KOPT-K1 (cell line): ENCODE measurements at regions not wholly inside any gene's neighbourhood (a gene's known extent, or its start where the extent isn't known, plus 50 kb on each side); places are given as distances from the start of the nearest gene placed in this dataset.
"Not testable (repeated sequence)": the region's sequence is repeated elsewhere in the genome, so short reads cannot be mapped to it uniquely, and the experiment has no call there.

Source experiments
- H3K27ac ChIP-seq: fragments of 200-600 bp; sonication (generic); 2 replicates; pipeline ENCODE4 v1.5.1; 2016; ENCODE audit warnings: antibody characterized with exemption, mild to moderate bottlenecking, low read depth, low read length; ENCODE audit not compliant: poor library complexity, severe bottlenecking
- H3K36me3 ChIP-seq: fragments of 200-600 bp; sonication (generic); 2 replicates; pipeline ENCODE4 v1.5.1; 2017; ENCODE audit warnings: antibody characterized with exemption, mild to moderate bottlenecking, low read length, moderate library complexity; ENCODE audit not compliant: insufficient read depth
- H3K9me3 ChIP-seq: fragments of 200-600 bp; sonication (generic); 2 replicates; pipeline ENCODE4 v1.5.1; 2017; ENCODE audit warnings: antibody characterized with exemption, low read length, mild to moderate bottlenecking; ENCODE audit not compliant: insufficient read depth, poor library complexity, severe bottlenecking

DNA sequence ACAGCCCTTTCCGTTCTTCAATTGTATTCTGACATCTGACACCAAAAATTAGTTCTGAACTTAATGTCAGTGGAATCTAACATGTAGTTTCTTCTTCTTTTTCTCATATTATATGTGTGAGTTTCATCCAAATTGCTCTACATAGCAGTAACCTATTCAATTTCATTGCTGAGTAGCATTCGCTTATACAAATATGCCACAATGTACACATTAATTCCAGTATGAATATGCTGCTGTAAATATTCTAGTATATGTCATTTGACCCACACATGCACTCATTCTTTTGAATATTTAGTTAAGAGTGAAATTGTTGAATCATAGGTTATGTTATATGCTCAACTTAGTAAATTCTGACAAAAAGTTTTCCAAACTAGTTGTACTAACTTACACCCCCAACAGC, 550.9 kb downstream of the CHSY3 start:
- Histone ChIP-seq H3K36me3 (no peaks in the 10 kb centered on the region), H3K27ac (no peak overlapping the region), H3K9me3 (peaks cover 5% of the 10 kb centered on the region)

DNA sequence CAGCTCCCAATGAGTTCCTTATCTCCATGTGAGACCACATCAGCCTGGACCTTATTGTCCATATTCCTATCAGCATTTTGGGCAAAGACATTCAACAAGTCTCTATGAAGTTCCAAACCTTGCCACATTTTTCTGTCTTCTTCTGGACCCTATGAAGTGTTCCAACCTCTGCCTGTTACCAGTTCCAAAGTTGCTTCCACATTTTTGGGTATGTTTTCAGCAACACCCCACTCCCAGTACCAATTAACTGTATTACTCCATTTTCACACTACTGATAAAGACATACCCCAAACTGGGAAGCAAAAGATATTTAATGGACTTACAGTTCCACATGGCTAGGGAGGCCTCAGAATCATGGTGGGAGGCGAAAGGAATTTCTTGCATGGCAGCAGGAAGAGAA, 548.5 kb downstream of the CHSY3 start:
- Histone ChIP-seq H3K27ac (no peak overlapping the region), H3K36me3 (no peaks in the 10 kb centered on the region), H3K9me3 (peaks cover 5% of the 10 kb centered on the region)

DNA sequence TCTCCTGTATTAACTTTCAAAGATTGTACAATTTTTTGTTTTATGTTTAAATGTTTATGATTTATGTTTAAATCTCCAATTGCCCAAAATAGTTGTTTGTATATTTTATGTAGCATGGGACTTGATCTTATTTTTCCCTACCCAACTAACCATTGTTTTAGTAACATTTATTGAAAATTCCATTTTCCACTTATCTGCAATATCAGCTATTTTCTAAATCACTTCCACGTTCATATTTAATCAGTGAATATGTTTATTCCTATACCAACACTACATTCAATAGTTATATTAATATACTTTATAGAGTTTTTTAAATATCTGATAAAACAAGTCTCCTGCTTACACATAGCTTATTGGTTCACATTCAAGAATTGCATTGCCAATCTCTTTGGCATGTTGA, 532.2 kb downstream of the CHSY3 start:
- peaks cover 8% of the 10 kb centered on the region for H3K9me3 ChIP-seq
- H3K36me3 ChIP-seq: no peaks in the 10 kb centered on the region
- no peak overlapping the region for H3K27ac ChIP-seq

DNA sequence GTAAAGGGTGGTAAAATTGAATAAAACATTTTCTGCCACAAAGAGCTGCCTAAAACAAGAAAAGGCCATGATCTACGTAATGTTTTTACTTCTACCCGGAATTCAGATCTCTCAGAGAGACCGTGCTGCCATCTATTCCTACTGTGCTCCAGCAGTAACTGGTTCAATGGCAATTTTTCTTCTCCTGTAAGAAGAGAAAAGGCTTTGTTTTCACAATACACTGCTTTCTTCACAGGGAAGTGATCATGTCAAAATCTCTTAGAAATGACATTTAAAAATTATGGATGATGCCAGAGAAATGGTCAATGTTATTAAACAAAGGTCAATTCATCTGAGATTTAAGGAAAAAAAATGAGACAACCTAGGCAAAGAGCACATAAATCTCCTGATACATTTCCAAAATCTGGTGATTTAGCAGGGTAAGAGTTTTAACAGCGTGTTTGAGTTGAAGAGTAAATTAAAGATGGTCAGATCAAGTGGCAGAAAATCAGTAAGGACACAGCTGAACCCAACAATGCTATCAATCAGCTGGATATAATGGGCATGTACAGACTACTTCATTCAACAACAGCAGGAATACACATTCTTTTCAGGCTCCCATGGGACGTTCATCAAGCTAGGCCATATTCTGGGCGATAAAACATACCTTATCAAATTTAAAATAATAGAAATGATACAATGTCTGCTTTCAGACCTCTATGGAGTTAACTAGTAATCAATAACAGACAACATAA, 523.1 kb downstream of the CHSY3 start:
- H3K36me3 ChIP-seq: no peaks in the 10 kb centered on the region
- no peaks in the 10 kb centered on the region for H3K9me3 ChIP-seq
- no peak overlapping the region for H3K27ac ChIP-seq

DNA sequence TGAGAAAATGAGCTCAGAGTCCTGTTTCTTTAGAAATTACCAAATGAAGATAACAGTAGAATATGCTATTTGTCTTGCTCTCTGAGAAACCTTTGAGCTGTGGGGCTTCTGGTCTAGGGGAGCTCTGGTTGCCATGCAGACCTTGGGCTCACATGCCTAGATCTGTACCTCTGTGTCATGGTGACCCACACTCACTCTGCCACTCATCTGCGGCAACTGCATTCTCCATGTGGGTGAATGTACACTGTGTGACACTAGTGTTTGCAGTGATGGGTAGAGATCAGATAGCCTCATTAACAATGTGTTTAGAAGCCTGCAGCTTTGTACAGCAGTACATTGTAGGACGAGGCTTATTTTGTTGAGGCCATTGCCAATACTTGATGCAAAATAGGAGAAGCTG, 521.2 kb downstream of the CHSY3 start:
- Histone ChIP-seq H3K36me3 (no peaks in the 10 kb centered on the region), H3K9me3 (no peaks in the 10 kb centered on the region), H3K27ac (no peak overlapping the region)

DNA sequence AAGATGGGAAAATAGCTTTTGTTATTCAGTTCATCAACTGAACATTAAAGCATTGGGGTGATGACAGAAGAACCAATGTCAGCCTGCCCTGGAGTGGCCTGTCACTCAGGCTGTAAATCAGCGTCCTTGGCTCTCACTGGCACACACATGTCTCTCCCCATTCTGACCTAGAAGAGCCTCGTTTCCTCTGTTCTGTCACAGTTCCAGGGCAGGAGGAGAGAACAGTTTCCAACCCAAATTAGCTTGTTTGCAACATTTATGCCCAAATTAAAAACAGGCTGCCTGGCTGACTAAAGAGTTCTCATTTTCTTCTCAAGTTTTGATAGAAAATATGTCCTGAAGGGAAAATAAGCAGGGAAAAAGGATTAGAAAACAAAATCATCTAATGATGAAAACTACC, 520.1 kb downstream of the CHSY3 start:
- Histone ChIP-seq H3K36me3 (no peaks in the 10 kb centered on the region), H3K27ac (no peak overlapping the region), H3K9me3 (no peaks in the 10 kb centered on the region)

DNA sequence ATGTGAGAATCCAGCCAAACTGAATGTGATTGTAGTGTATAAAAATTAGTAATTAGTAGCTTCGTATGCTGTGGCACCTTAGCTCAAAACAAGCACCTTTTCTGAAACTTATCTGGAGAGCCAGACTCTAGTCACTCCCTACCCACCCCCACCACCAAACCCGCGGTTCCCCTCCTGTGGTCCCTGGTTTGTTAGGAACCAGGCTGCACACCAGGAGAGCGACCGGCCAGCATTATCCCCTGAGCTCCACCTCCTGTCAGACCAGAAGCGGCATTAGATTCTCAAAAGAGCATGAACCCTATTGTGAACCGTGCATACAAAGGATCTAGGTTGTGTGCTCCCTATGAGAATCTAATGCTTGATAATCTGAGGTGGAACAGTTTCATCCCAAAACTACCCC, 498.6 kb downstream of the CHSY3 start:
- Histone ChIP-seq H3K27ac (no peak overlapping the region), H3K9me3 (no peaks in the 10 kb centered on the region), H3K36me3 (no peaks in the 10 kb centered on the region)

DNA sequence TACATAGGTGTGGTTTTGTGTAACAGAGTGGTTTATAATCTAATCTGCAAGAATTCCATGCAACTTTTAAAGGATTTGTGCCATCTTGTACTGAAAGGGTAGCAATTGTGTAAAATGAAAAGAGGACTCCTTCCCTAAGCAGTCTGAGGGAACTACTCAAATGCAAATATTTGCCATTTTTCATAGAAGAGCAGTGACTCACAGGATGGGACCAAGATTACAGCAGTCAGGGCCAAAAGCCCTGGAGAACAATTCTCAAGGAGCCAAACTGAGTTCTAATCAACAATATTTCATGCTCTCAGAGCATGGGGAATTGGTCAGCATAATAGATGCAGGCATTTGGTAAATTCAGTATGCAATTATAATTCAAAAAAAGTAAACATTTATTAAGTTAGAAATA, 495.8 kb downstream of the CHSY3 start:
- Histone ChIP-seq H3K27ac (no peak overlapping the region), H3K9me3 (no peaks in the 10 kb centered on the region), H3K36me3 (no peaks in the 10 kb centered on the region)

DNA sequence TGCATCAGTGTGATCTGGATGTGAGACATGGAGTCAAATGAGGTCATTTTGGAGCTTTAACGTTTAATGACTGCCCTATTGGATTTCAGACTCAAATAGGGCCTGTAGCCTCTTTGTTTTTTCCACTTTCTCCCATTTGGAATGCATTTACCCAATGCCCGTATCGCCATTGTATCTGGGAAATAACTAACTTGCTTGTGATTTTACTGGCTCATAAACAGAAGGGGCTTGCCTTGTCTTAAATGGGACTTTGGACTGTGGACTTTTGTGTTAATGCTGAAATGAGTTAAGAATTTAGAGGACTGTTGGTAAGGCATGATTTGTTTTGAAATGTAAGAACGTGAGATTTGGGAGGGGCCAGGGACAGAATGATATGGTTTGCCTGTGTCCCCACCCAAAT, 494.6 kb downstream of the CHSY3 start:
- Histone ChIP-seq H3K36me3 (no peaks in the 10 kb centered on the region), H3K27ac (no peak overlapping the region), H3K9me3 (no peaks in the 10 kb centered on the region)

DNA sequence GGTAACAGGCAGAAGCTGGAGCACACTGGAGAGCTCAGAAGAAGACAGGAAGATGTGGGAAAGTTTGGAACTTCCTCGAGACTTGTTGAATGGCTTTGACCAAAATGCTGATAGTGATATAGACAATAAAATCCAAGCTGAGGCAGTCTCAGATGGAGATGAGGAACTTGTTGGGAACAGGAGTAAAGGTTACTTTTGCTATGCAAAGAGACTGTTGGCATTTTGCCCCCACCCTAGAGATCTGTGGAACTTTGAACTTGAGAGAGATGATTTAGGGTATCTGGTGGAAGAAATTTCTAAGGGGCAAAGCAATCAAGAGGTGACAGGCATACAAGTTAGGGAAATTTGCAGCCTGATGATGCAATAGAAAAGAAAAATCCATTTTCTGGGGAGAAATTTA, 493.5 kb downstream of the CHSY3 start:
- H3K27ac ChIP-seq, H3K36me3 ChIP-seq, H3K9me3 ChIP-seq: not testable (repeated sequence)

DNA sequence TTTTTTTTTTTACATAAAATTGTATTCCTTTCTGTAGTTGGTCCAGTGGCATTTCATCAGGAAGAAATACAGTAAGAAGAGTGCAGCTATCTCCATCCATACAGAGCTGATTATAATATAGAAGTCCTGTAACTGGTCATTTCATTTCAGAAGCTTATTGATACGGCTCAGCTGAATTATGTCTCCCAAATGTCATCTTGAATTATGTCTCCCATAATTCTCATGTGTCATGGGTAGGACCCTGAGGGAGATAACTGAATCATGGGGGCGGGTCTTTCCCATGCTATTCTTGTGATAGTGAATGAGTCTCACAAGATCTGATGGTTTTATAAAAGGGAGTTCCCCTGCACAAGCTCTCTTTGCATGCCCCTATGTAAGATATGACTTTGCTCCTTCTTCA, 492.9 kb downstream of the CHSY3 start:
- H3K27ac ChIP-seq: no peak overlapping the region
- no peaks in the 10 kb centered on the region for H3K36me3 ChIP-seq
- no peaks in the 10 kb centered on the region for H3K9me3 ChIP-seq

DNA sequence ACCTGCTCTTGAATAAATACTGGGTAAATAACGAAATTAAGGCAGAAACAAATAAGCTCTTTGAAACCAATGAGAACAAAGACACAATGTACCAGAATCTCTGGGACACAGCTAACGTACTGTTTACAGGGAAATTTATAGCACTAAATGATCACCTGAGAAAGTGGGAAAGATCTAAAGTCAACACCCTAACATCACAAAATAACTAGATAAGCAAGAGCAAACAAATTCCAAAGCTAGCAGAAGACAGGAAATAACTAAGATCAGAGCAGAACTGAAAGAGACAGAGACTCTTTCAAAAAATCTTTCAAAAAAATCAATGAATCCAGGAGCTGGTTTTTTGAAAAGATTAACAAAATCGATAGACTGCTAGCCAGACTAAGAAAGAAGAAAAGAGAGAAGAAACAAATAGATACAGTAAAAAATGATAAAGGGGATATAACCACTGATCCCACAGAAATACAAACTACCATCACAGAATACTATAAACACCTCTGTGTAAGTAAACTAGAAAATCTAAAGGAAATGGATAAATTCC, 487.5 kb downstream of the CHSY3 start:
- H3K36me3 ChIP-seq, H3K27ac ChIP-seq, H3K9me3 ChIP-seq: not testable (repeated sequence)

DNA sequence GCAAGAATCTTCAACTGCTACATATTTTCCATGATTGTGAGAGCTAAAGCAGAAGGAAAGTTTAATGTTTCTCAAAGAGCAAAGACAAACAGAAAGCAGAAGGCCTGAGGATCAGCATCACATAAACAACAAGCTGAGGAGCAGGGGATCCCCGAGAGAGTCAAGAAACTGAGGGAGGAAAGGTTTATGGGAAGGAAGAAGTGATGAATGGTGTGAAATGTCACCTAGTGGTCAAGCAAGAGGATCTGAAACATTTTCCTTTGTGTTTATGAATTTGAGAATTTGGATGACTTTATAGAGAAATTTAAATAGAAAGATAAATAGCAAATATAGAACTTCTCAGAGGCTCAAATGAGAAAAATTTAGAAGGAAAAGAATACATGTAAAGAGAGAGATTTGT, 481.9 kb downstream of the CHSY3 start:
- Histone ChIP-seq H3K9me3 (no peaks in the 10 kb centered on the region), H3K27ac (no peak overlapping the region), H3K36me3 (no peaks in the 10 kb centered on the region)

DNA sequence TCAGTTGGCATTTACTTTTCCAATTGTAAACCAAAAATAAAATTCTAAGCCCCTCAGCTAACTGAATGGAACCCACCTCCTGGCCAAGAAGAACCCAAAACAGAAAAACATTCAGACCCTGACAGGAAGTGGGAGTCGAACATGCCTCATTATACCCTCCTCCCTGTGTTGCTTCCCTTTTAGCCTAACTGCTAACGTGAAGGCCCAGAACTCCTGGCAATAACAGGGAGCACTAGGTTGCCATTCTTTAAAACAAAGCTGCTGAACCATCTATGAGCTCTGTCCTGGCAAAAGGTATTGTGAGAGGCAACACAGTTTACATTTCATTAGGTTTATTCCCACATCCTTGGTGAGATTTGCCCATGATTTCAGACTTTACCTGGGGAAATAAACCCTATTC, 481.4 kb downstream of the CHSY3 start:
- no peak overlapping the region for H3K27ac ChIP-seq
- no peaks in the 10 kb centered on the region for H3K9me3 ChIP-seq
- no peaks in the 10 kb centered on the region for H3K36me3 ChIP-seq

DNA sequence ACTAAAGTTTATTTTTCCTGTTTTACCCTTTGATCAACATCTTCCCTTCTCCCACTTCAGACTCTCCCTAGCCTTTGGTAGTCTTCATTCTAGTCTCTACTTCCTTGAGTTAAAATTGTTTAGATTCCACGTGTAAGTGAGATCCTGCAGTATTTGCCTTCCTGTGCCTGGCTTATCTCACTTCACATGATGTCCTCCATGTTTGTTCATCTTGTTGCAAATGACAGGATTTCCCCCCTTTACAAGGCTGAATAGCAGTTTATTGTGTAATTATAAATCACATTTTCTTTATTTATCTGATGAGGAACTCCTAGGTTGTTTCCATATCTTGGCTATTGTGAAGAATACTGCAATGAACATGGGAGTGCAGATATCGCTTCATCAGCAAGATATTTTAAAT, 461.7 kb downstream of the CHSY3 start:
- H3K36me3 ChIP-seq: no peaks in the 10 kb centered on the region
- no peaks in the 10 kb centered on the region for H3K9me3 ChIP-seq
- H3K27ac ChIP-seq: no peak overlapping the region

DNA sequence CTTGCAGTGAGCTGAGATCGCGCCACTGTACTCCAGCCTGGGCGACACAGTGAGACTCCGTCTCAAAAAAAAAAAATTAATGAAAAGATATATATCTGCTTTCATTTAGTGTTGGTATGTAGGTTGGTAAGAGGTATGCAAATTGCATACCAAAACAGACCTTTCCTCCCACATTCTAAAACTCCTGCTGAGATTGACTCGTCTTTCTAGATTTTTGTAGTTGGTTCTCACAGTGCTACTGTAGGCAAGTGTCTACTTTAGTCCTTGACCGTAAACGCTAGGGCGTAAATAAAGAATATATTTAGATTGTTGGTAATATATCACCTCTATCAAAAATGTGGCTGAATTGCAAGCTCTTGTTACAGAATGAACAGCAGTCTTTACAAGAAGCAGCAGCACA, 445.9 kb downstream of the CHSY3 start:
- H3K36me3 ChIP-seq: no peaks in the 10 kb centered on the region
- no peak overlapping the region for H3K27ac ChIP-seq
- no peaks in the 10 kb centered on the region for H3K9me3 ChIP-seq
